HepG2 (cell line): ENCODE measurements at regions not wholly inside any gene's neighbourhood (a gene's known extent, or its start where the extent isn't known, plus 50 kb on each side); places are given as distances from the start of the nearest gene placed in this dataset.

Experiments used
- SMAD1 ChIP-seq: sonication (generic); formaldehyde crosslinking; IDR thresholded peaks from 2 replicates; pipeline ENCODE4 v1.4.0; 2020; ENCODE audit warnings: missing genetic modification reagents, low read depth, mild to moderate bottlenecking, borderline replicate concordance
- STAG1 ChIP-seq: sonication (generic); formaldehyde crosslinking; IDR thresholded peaks from 2 replicates; pipeline ENCODE4 v1.4.0; 2020; ENCODE audit warnings: missing genetic modification reagents
- ZBTB21 ChIP-seq: sonication (generic); formaldehyde crosslinking; IDR thresholded peaks from 2 replicates; pipeline ENCODE4 v1.4.0; 2020; ENCODE audit warnings: missing genetic modification reagents

DNA sequence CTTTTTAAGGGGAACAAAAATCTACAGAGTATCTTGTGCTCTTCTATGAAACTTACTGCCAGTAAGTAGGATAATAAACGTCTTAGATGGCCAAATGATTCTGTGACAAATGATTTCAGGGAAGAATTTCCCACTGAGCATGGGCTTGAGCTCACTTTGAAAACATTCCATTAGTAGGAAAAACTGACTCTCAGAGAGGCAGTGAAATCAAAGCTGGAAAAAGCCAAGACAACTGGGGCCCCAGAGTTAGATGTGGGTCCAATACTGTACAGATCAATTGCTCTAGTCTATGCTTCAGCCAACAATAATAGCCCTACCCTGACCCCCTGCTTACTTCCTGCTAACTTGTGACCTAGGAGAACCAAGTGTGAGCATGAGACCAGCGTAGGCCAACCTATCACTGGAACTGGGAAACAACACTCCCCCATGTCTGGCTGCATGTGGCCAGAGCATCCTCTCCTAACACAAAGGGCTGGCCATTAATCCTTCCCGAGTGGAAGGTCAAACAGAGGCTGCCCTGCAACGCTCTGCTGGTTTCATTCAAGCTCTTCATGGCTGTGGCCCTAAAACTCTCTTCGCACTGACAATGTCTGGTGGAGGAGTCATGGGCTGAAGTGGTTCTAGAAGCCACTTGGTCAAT is 68.8 kb downstream of the FOXB1 start:
- TF ChIP-seq ZBTB21 (CRISPR knock-in tag), result no peak
- no peak for TF ChIP-seq SMAD1 (CRISPR knock-in tag)
- no peak for TF ChIP-seq STAG1 (CRISPR knock-in tag)
